ENCODE measurements at regions not wholly inside any gene's neighbourhood (a gene's known extent, or its start where the extent isn't known, plus 50 kb on each side); places are given as distances from the start of the nearest gene placed in this dataset.

GRCh38 chr13:30829145-30829832, 76.8 kb upstream of the MEDAG start:
- no peaks in the 10 kb centered on the region for H3K27me3 ChIP-seq (ENCODE audit: control insufficient read depth, insufficient read depth, low read length)
- ATAC-seq (no peak), DNase-seq (no peak)
- no peaks in the 10 kb centered on the region for H3K36me3 ChIP-seq (ENCODE audit: control insufficient read depth, insufficient read depth, low read length)
- H3K9me3 ChIP-seq (ENCODE audit: control insufficient read depth, insufficient read depth, low read length) = no peaks in the 10 kb centered on the region
- 63% methylated on average over 2 of the region's 2 CpGs for WGBS (ENCODE audit: insufficient coverage)
- no peak for TF ChIP-seq CTCF (IDR thresholded peaks at IDR 0.05)
- H3K27ac Mint-ChIP-seq = no peak overlapping the region
- intact Hi-C loops (cut with micrococcal nuclease) = no loop called here
- H3K4me1 ChIP-seq (ENCODE audit: control insufficient read depth, insufficient read depth, low read length) = no peaks in the 10 kb centered on the region
- no peak overlapping the region for H3K27ac ChIP-seq (ENCODE audit: low read length)
- no peaks in the 10 kb centered on the region for H3K36me3 Mint-ChIP-seq
- no peak overlapping the region for H3K4me3 Mint-ChIP-seq
- H3K27me3 Mint-ChIP-seq (ENCODE audit: low read depth in 2 of 2) = peaks cover 14 to 20% of the 10 kb centered on the region in 2 donors
- no peak overlapping the region for H3K4me3 ChIP-seq (ENCODE audit: low read length)
- H3K9me3 Mint-ChIP-seq = no peaks in the 10 kb centered on the region
- H3K4me1 Mint-ChIP-seq = peaks cover 0 to 5% of the 10 kb centered on the region in 2 donors

GRCh38 chr13:30829833-30830637, 76.0 kb upstream of the MEDAG start:
- 90% methylated on average over 10 of the region's 10 CpGs for WGBS (ENCODE audit: insufficient coverage)
- no peaks in the 10 kb centered on the region for H3K27me3 ChIP-seq (ENCODE audit: control insufficient read depth, insufficient read depth, low read length)
- intact Hi-C loops (cut with micrococcal nuclease) = no loop called here
- no peaks in the 10 kb centered on the region for H3K36me3 ChIP-seq (ENCODE audit: control insufficient read depth, insufficient read depth, low read length)
- DNase-seq (no peak), ATAC-seq (no peak)
- H3K4me3 ChIP-seq (ENCODE audit: low read length) = no peak overlapping the region
- Mint-ChIP-seq H3K36me3 (no peaks in the 10 kb centered on the region), H3K9me3 (no peaks in the 10 kb centered on the region), H3K27me3 (ENCODE audit: low read depth in 2 of 2) (peaks cover 9 to 12% of the 10 kb centered on the region in 2 donors), H3K27ac (no peak overlapping the region), H3K4me1 (peaks cover 0 to 5% of the 10 kb centered on the region in 2 donors), H3K4me3 (no peak overlapping the region)
- H3K4me1 ChIP-seq (ENCODE audit: control insufficient read depth, insufficient read depth, low read length) = no peaks in the 10 kb centered on the region
- no peaks in the 10 kb centered on the region for H3K9me3 ChIP-seq (ENCODE audit: control insufficient read depth, insufficient read depth, low read length)
- H3K27ac ChIP-seq (ENCODE audit: low read length) = no peak overlapping the region
- TF ChIP-seq CTCF (IDR thresholded peaks at IDR 0.05) = no peak

GRCh38 chr13:30830638-30830965, 75.5 kb upstream of the MEDAG start:
- Histone ChIP-seq H3K27me3 (ENCODE audit: control insufficient read depth, insufficient read depth, low read length) (no peaks in the 10 kb centered on the region), H3K4me1 (ENCODE audit: control insufficient read depth, insufficient read depth, low read length) (no peaks in the 10 kb centered on the region), H3K9me3 (ENCODE audit: control insufficient read depth, insufficient read depth, low read length) (no peaks in the 10 kb centered on the region), H3K4me3 (ENCODE audit: low read length) (no peak overlapping the region), H3K36me3 (ENCODE audit: control insufficient read depth, insufficient read depth, low read length) (no peaks in the 10 kb centered on the region), H3K27ac (ENCODE audit: low read length) (no peak overlapping the region)
- DNase-seq (no peak), ATAC-seq (no peak)
- intact Hi-C loops (cut with micrococcal nuclease) = no loop called here
- WGBS (ENCODE audit: insufficient coverage) = 100% methylated on average over 1 of the region's 1 CpG
- Mint-ChIP-seq H3K27ac (no peak overlapping the region), H3K4me1 (peaks cover 0 to 5% of the 10 kb centered on the region in 2 donors), H3K36me3 (no peaks in the 10 kb centered on the region), H3K9me3 (no peaks in the 10 kb centered on the region), H3K27me3 (ENCODE audit: low read depth in 2 of 2) (peaks cover 8 to 9% of the 10 kb centered on the region in 2 donors), H3K4me3 (no peak overlapping the region)
- TF ChIP-seq CTCF (IDR thresholded peaks at IDR 0.05) = no peak
